NCI-H2196 treated with DMSO at 0.1 percent for 48 hours (cell line): ENCODE measurements at regions not wholly inside any gene's neighbourhood (a gene's known extent, or its start where the extent isn't known, plus 50 kb on each side); places are given as distances from the start of the nearest gene placed in this dataset.

Experiments
- DNase-seq: peaks from one replicate; lab custom pipeline; 2025; ENCODE audit not compliant: unreplicated experiment; lab: John Stamatoyannopoulos, UW

- DNase-seq, result no peak
These were observed 334.3 kb upstream of the TRPC7 start for GRCh38 chr5:136699651-136700050.

- no peak for DNase-seq
These were observed 333.6 kb upstream of the TRPC7 start for GRCh38 chr5:136698970-136699369.

GRCh38 chr5:136694258-136694657 is 328.9 kb upstream of the TRPC7 start:
- no peak for DNase-seq

GRCh38 chr5:136689552-136689951 is 324.2 kb upstream of the TRPC7 start:
- DNase-seq, result no peak

GRCh38 chr5:136686192-136686872 is 321.0 kb upstream of the TRPC7 start:
- no peak for DNase-seq

GRCh38 chr5:136682986-136683385 is 317.6 kb upstream of the TRPC7 start:
- no peak for DNase-seq

- DNase-seq, result no peak
These were observed 313.9 kb upstream of the TRPC7 start for GRCh38 chr5:136679233-136679632.

GRCh38 chr5:136677217-136677616 is 311.9 kb upstream of the TRPC7 start:
- no peak for DNase-seq

GRCh38 chr5:136676685-136677084 is 311.3 kb upstream of the TRPC7 start:
- no peak for DNase-seq

- no peak for DNase-seq
These were observed 310.4 kb upstream of the TRPC7 start for GRCh38 chr5:136675769-136676168.

GRCh38 chr5:136674178-136674577 is 308.8 kb upstream of the TRPC7 start:
- DNase-seq, result no peak

- DNase-seq, result no peak
These were observed 302.4 kb upstream of the TRPC7 start for GRCh38 chr5:136667789-136668188.

- no peak for DNase-seq
These were observed 301.8 kb upstream of the TRPC7 start for GRCh38 chr5:136666970-136667620.

- no peak for DNase-seq
These were observed 300.0 kb upstream of the TRPC7 start for GRCh38 chr5:136665331-136665730.

GRCh38 chr5:136661026-136661425 is 295.7 kb upstream of the TRPC7 start:
- no peak for DNase-seq

- no peak for DNase-seq
These were observed 291.5 kb upstream of the TRPC7 start for GRCh38 chr5:136656811-136657210.

GRCh38 chr5:136655468-136655867 is 290.1 kb upstream of the TRPC7 start:
- DNase-seq, result no peak

- DNase-seq, result no peak
These were observed 281.6 kb upstream of the TRPC7 start for GRCh38 chr5:136646915-136647314.

GRCh38 chr5:136642976-136643375 is 277.6 kb upstream of the TRPC7 start:
- DNase-seq, result no peak

- no peak for DNase-seq
These were observed 274.3 kb upstream of the TRPC7 start for GRCh38 chr5:136639616-136640015.

- DNase-seq, result no peak
These were observed 272.7 kb upstream of the TRPC7 start for GRCh38 chr5:136638084-136638483.

- no peak for DNase-seq
These were observed 270.7 kb upstream of the TRPC7 start for GRCh38 chr5:136636001-136636400.

GRCh38 chr5:136631186-136631585 is 265.8 kb upstream of the TRPC7 start:
- no peak for DNase-seq
